NCI-H1417 treated with DMSO at 0.1 percent for 48 hours (cell line): ENCODE measurements at regions not wholly inside any gene's neighbourhood (a gene's known extent, or its start where the extent isn't known, plus 50 kb on each side); places are given as distances from the start of the nearest gene placed in this dataset.

Experiments
- DNase-seq: peaks from one replicate; lab custom pipeline; 2025; lab: John Stamatoyannopoulos, UW

- no peak for DNase-seq
These were observed 96.2 kb upstream of the ARAP3 start for GRCh38 chr5:141778206-141778605.

GRCh38 chr5:141777711-141778110, 95.7 kb upstream of the ARAP3 start:
- no peak for DNase-seq

GRCh38 chr5:141777130-141777529, 95.1 kb upstream of the ARAP3 start:
- DNase-seq = no peak

GRCh38 chr5:141773779-141774562, 91.9 kb upstream of the ARAP3 start:
- DNase-seq = no peak

GRCh38 chr5:141772281-141772680, 90.3 kb upstream of the ARAP3 start:
- no peak for DNase-seq

GRCh38 chr5:141771562-141771961, 89.5 kb upstream of the ARAP3 start:
- DNase-seq = no peak

GRCh38 chr5:141771031-141771430, 89.0 kb upstream of the ARAP3 start:
- no peak for DNase-seq

GRCh38 chr5:141769671-141770070, 87.6 kb upstream of the ARAP3 start:
- DNase-seq = no peak

- DNase-seq = no peak
These were observed 85.6 kb upstream of the ARAP3 start for GRCh38 chr5:141767671-141768070.

GRCh38 chr5:141765896-141766551, 84.0 kb upstream of the ARAP3 start:
- no peak for DNase-seq

- peak; percentile 27 for DNase-seq
These were observed 81.5 kb upstream of the ARAP3 start for GRCh38 chr5:141763541-141763940.

- no peak for DNase-seq
These were observed 80.8 kb upstream of the ARAP3 start for GRCh38 chr5:141762790-141763368.

GRCh38 chr5:141762316-141762715, 80.3 kb upstream of the ARAP3 start:
- no peak for DNase-seq

GRCh38 chr5:141760753-141761152, 78.7 kb upstream of the ARAP3 start:
- DNase-seq = no peak

- DNase-seq = no peak
These were observed 78.2 kb upstream of the ARAP3 start for GRCh38 chr5:141760193-141760592.

GRCh38 chr5:141758310-141758998, 76.4 kb upstream of the ARAP3 start:
- no peak for DNase-seq

- DNase-seq = no peak
These were observed 75.4 kb upstream of the ARAP3 start for GRCh38 chr5:141757402-141757801.

- DNase-seq = no peak
These were observed 74.2 kb upstream of the ARAP3 start for GRCh38 chr5:141756196-141756595.

- DNase-seq = no peak
These were observed 72.1 kb upstream of the ARAP3 start for GRCh38 chr5:141753971-141754713.

- DNase-seq = no peak
These were observed 71.3 kb upstream of the ARAP3 start for GRCh38 chr5:141753143-141753970.
